ENCODE measurements at regions not wholly inside any gene's neighbourhood (a gene's known extent, or its start where the extent isn't known, plus 50 kb on each side); places are given as distances from the start of the nearest gene placed in this dataset.

- no peak for DNase-seq (ENCODE audit: low read depth, low spot score)
Observed at GRCh38 chr1:5599541-5599940, 392.7 kb downstream of the NPHP4 start.

GRCh38 chr1:5598824-5599395 is 393.3 kb downstream of the NPHP4 start:
- no peak for DNase-seq (ENCODE audit: low read depth, low spot score)

- no peak for DNase-seq (ENCODE audit: low read depth, low spot score)
Observed at GRCh38 chr1:5597991-5598823, 394.0 kb downstream of the NPHP4 start.

- no peak for DNase-seq (ENCODE audit: low read depth, low spot score)
Observed at GRCh38 chr1:5597171-5597850, 394.9 kb downstream of the NPHP4 start.

GRCh38 chr1:5596651-5597050 is 395.6 kb downstream of the NPHP4 start:
- DNase-seq (ENCODE audit: low read depth, low spot score) = no peak

GRCh38 chr1:5595531-5596170 is 396.6 kb downstream of the NPHP4 start:
- DNase-seq (ENCODE audit: low read depth, low spot score) = no peak

- DNase-seq (ENCODE audit: low read depth, low spot score) = no peak
Observed at GRCh38 chr1:5594056-5594956, 397.9 kb downstream of the NPHP4 start.

GRCh38 chr1:5590717-5591116 is 401.5 kb downstream of the NPHP4 start:
- DNase-seq (ENCODE audit: low read depth, low spot score) = no peak

GRCh38 chr1:5586629-5587028 is 405.6 kb downstream of the NPHP4 start:
- no peak for DNase-seq (ENCODE audit: low read depth, low spot score)

- DNase-seq (ENCODE audit: low read depth, low spot score) = no peak
Observed at GRCh38 chr1:5585256-5585655, 407.0 kb downstream of the NPHP4 start.

- DNase-seq (ENCODE audit: low read depth, low spot score) = no peak
Observed at GRCh38 chr1:5580926-5581325, 411.3 kb downstream of the NPHP4 start.

GRCh38 chr1:5579966-5580365 is 412.3 kb downstream of the NPHP4 start:
- no peak for DNase-seq (ENCODE audit: low read depth, low spot score)

GRCh38 chr1:5578690-5579089 is 413.5 kb downstream of the NPHP4 start:
- DNase-seq (ENCODE audit: low read depth, low spot score) = no peak

GRCh38 chr1:5577255-5578040 is 414.8 kb downstream of the NPHP4 start:
- DNase-seq (ENCODE audit: low read depth, low spot score) = no peak

- DNase-seq (ENCODE audit: low read depth, low spot score) = no peak
Observed at GRCh38 chr1:5576673-5577065, 415.6 kb downstream of the NPHP4 start.

GRCh38 chr1:5576011-5576672 is 416.1 kb downstream of the NPHP4 start:
- no peak for DNase-seq (ENCODE audit: low read depth, low spot score)

- DNase-seq (ENCODE audit: low read depth, low spot score) = no peak
Observed at GRCh38 chr1:5575396-5575940, 416.8 kb downstream of the NPHP4 start.

GRCh38 chr1:5574641-5575040 is 417.6 kb downstream of the NPHP4 start:
- no peak for DNase-seq (ENCODE audit: low read depth, low spot score)

- no peak for DNase-seq (ENCODE audit: low read depth, low spot score)
Observed at GRCh38 chr1:5572794-5573193, 419.4 kb downstream of the NPHP4 start.
